Esophagus squamous epithelium (tissue), 5 donors: ENCODE measurements at regions not wholly inside any gene's neighbourhood (a gene's known extent, or its start where the extent isn't known, plus 50 kb on each side); places are given as distances from the start of the nearest gene placed in this dataset.

Experiments
- DNase-seq: peaks from one replicate; lab custom pipeline; 2025; lab: John Stamatoyannopoulos, UW
- H3K27ac ChIP-seq, 4 donors: fragments of 200-600 bp; sonication (generic); one replicate each; pipeline ENCODE4 v1.5.1; 2016 to 2019; ENCODE audit warnings: mild to moderate bottlenecking in 1 of 4
- H3K27me3 ChIP-seq, 4 donors: fragments of 200-600 bp; sonication (generic); 1 replicate in 3 of 4; 2 replicates in 1 of 4; pipeline versions ENCODE4 v1.5.1 to v1.6.0; 2017 to 2021; ENCODE audit warnings: antibody characterized with exemption in 1 of 4
- H3K36me3 ChIP-seq, 3 donors: fragments of 200-600 bp; sonication (generic); one replicate each; pipeline ENCODE4 v1.5.1; 2016 to 2019
- H3K4me1 ChIP-seq, 3 donors: fragments of 200-600 bp; sonication (generic); one replicate each; pipeline ENCODE4 v1.5.1; 2017 to 2019
- H3K4me3 ChIP-seq, 4 donors: fragments of 200-600 bp; sonication (generic); 1 replicate in 3 of 4; 2 replicates in 1 of 4; pipeline ENCODE4 v1.5.1; 2016 to 2019; ENCODE audit warnings: mild to moderate bottlenecking in 2 of 4, moderate library complexity in 1 of 4
- H3K9me3 ChIP-seq, 3 donors: fragments of 200-600 bp; sonication (generic); one replicate each; pipeline ENCODE4 v1.5.1; 2016 to 2019
- CTCF ChIP-seq, 6 experiments: fragments of 450-650 bp in 4 of 6; fragments of 200-600 bp in 2 of 6; sonication (generic) in 2 of 6; IDR thresholded peaks; one replicate each; pipeline ENCODE4 v1.5.1; 2016 to 2019; ENCODE audit warnings: antibody characterized with exemption in 6 of 6, mild to moderate bottlenecking in 4 of 6, moderate library complexity in 4 of 6
- POLR2A ChIP-seq, 4 donors: fragments of 450-650 bp; IDR thresholded peaks; one replicate each; pipeline ENCODE4 v1.6.1; 2017; ENCODE audit warnings: antibody characterized with exemption in 4 of 4, mild to moderate bottlenecking in 4 of 4, moderate library complexity in 3 of 4
- WGBS, 2 donors: methylation state at CpG; one replicate each; pipeline ENCODE4 v1.1.5; 2018; 5-methylcytosine and 5-hydroxymethylcytosine counted together
- intact Hi-C: fragments of 100-400 bp; cut with DNase I; formaldehyde crosslinking; loops from one replicate; pipeline ENCODE4 v1.15.0; 2022
- donor health status: DM: yes; HTN: yes; CAD: no.

GRCh38 chr20:7124120-7124519 lies 356.6 kb downstream of the BMP2 start:
- H3K27ac ChIP-seq, result no peak overlapping the region

GRCh38 chr20:7136886-7137285 lies 369.4 kb downstream of the BMP2 start:
- Histone ChIP-seq H3K4me3 (no peak overlapping the region), H3K9me3 (no peaks in the 10 kb centered on the region), H3K36me3 (no peaks in the 10 kb centered on the region), H3K27me3 (no peaks in the 10 kb centered on the region), H3K27ac (no peak overlapping the region), H3K4me1 (no peaks in the 10 kb centered on the region)
- intact Hi-C loops, result no loop called here
- WGBS, 2 donors, result 47 to 70% methylated on average over 1 of the region's 1 CpG
- no peak for TF ChIP-seq POLR2A (IDR thresholded peaks at IDR 0.05)
- TF ChIP-seq CTCF (IDR thresholded peaks at IDR 0.05), result no peak
- no peak for DNase-seq

More at GRCh38 chr20:7124120-7124519, 356.6 kb downstream of the BMP2 start:
- intact Hi-C loops, result no loop called here
- H3K4me3 ChIP-seq, result no peak overlapping the region
- H3K9me3 ChIP-seq, result no peaks in the 10 kb centered on the region
- WGBS, 2 donors, result 80 to 86% methylated on average over 3 of the region's 3 CpGs
- no peak for TF ChIP-seq POLR2A (IDR thresholded peaks at IDR 0.05)
- H3K4me1 ChIP-seq, result no peaks in the 10 kb centered on the region
- H3K36me3 ChIP-seq, result no peaks in the 10 kb centered on the region
- H3K27me3 ChIP-seq, result no peaks in the 10 kb centered on the region
- DNase-seq, result no peak

- 52 to 53% methylated on average over 4 of the region's 4 CpGs for WGBS, 2 donors
- Histone ChIP-seq H3K4me3 (no peak overlapping the region), H3K27me3 (no peaks in the 10 kb centered on the region), H3K4me1 (no peaks in the 10 kb centered on the region), H3K36me3 (no peaks in the 10 kb centered on the region), H3K9me3 (no peaks in the 10 kb centered on the region), H3K27ac (no peak overlapping the region)
- intact Hi-C loops, result no loop called here
- DNase-seq, result no peak
- TF ChIP-seq CTCF (IDR thresholded peaks at IDR 0.05) (no peak), POLR2A (IDR thresholded peaks at IDR 0.05) (no peak)
Observed at GRCh38 chr20:7137395-7138151, 370.1 kb downstream of the BMP2 start.

GRCh38 chr20:7144464-7144863 lies 377.0 kb downstream of the BMP2 start:
- Histone ChIP-seq H3K4me1 (no peaks in the 10 kb centered on the region), H3K4me3 (no peak overlapping the region), H3K9me3 (no peaks in the 10 kb centered on the region), H3K27ac (no peak overlapping the region), H3K36me3 (no peaks in the 10 kb centered on the region), H3K27me3 (no peaks in the 10 kb centered on the region)
- DNase-seq, result no peak
- WGBS, 2 donors, result 51 to 70% methylated on average over 2 of the region's 2 CpGs
- intact Hi-C loops, result no loop called here
- TF ChIP-seq POLR2A (IDR thresholded peaks at IDR 0.05), result no peak
- no peak for TF ChIP-seq CTCF (IDR thresholded peaks at IDR 0.05)

- Histone ChIP-seq H3K4me1 (no peaks in the 10 kb centered on the region), H3K27ac (no peak overlapping the region), H3K4me3 (no peak overlapping the region), H3K36me3 (no peaks in the 10 kb centered on the region), H3K9me3 (no peaks in the 10 kb centered on the region), H3K27me3 (no peaks in the 10 kb centered on the region)
- intact Hi-C loops, result no loop called here
- 74 to 79% methylated on average over 10 of the region's 10 CpGs for WGBS, 2 donors
- TF ChIP-seq CTCF (IDR thresholded peaks at IDR 0.05) (no peak), POLR2A (IDR thresholded peaks at IDR 0.05) (no peak)
- no peak for DNase-seq
Observed at GRCh38 chr20:7146552-7147219, 379.2 kb downstream of the BMP2 start.
